ENCODE measurements at regions not wholly inside any gene's neighbourhood (a gene's known extent, or its start where the extent isn't known, plus 50 kb on each side); places are given as distances from the start of the nearest gene placed in this dataset.

DNA sequence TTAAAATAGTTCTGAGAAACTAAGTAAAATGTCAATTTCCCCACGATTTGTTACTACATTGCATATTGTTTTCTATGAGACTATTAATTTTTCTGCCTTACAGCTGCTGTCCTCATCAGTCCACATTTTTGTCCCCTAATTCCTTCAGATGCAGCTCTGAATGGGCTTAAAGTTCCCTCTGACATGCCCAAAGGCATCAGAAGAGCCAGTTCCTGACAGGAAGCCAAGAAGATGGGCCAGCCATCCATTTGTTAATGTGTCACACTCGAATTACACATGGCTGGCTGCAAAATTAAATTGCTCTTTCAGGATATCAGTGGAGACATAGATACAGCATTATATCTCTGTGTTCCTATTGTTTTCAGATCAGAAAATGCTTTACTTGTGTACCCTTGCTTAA, 1223.0 kb downstream of the EPHA7 start:
- Histone ChIP-seq H3K36me3 (ENCODE audit: insufficient read depth, low read length) (no peaks in the 10 kb centered on the region), H3K4me3 (ENCODE audit: low read length) (no peak overlapping the region), H3K27ac (ENCODE audit: low read length) (no peak overlapping the region), H3K27me3 (ENCODE audit: insufficient read depth, low read depth, low read length) (no peaks in the 10 kb centered on the region), H3K9me3 (ENCODE audit: low read length) (no peaks in the 10 kb centered on the region), H3K9ac (ENCODE audit: low read length) (no peak overlapping the region), H3K79me2 (replicated peaks; ENCODE audit: insufficient read depth, low read length) (no peaks in the 10 kb centered on the region), H3K9me2 (ENCODE audit: insufficient read depth, low read length) (no peaks in the 10 kb centered on the region), H4K20me1 (ENCODE audit: insufficient read depth) (no peaks in the 10 kb centered on the region), H2AFZ (ENCODE audit: low read depth, low read length) (no peak overlapping the region), H3K4me2 (ENCODE audit: low read length) (no peak overlapping the region), H3F3A (ENCODE audit: insufficient read depth, low read length, poor library complexity, severe bottlenecking) (no peaks in the 10 kb centered on the region)
- TF ChIP-seq POLR2AphosphoS5 (IDR thresholded peaks at IDR 0.05): no peak
- TF ChIP-seq REST (IDR thresholded peaks at IDR 0.05; ENCODE audit: borderline replicate concordance): no peak
- no peak for TF ChIP-seq TAF1 (IDR thresholded peaks at IDR 0.05; ENCODE audit: low read depth)
- no peak for TF ChIP-seq EP300 (conservative IDR thresholded peaks at IDR 0.05; ENCODE audit: poor library complexity, severe bottlenecking)
- no peak for TF ChIP-seq EZH2 (IDR thresholded peaks at IDR 0.05; ENCODE audit: borderline replicate concordance, insufficient read depth, low read length, poor library complexity, severe bottlenecking)
- TF ChIP-seq RAD21 (conservative IDR thresholded peaks at IDR 0.05): no peak
- no peak for TF ChIP-seq SMC3 (conservative IDR thresholded peaks at IDR 0.05; ENCODE audit: poor library complexity)
- TF ChIP-seq, protein P1, sequence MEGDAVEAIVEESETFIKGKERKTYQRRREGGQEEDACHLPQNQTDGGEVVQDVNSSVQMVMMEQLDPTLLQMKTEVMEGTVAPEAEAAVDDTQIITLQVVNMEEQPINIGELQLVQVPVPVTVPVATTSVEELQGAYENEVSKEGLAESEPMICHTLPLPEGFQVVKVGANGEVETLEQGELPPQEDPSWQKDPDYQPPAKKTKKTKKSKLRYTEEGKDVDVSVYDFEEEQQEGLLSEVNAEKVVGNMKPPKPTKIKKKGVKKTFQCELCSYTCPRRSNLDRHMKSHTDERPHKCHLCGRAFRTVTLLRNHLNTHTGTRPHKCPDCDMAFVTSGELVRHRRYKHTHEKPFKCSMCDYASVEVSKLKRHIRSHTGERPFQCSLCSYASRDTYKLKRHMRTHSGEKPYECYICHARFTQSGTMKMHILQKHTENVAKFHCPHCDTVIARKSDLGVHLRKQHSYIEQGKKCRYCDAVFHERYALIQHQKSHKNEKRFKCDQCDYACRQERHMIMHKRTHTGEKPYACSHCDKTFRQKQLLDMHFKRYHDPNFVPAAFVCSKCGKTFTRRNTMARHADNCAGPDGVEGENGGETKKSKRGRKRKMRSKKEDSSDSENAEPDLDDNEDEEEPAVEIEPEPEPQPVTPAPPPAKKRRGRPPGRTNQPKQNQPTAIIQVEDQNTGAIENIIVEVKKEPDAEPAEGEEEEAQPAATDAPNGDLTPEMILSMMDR (IDR thresholded peaks at IDR 0.05; ENCODE audit: poor library complexity, severe bottlenecking): no peak
- TF ChIP-seq MXI1 (conservative IDR thresholded peaks at IDR 0.05; ENCODE audit: poor library complexity, severe bottlenecking): no peak

DNA sequence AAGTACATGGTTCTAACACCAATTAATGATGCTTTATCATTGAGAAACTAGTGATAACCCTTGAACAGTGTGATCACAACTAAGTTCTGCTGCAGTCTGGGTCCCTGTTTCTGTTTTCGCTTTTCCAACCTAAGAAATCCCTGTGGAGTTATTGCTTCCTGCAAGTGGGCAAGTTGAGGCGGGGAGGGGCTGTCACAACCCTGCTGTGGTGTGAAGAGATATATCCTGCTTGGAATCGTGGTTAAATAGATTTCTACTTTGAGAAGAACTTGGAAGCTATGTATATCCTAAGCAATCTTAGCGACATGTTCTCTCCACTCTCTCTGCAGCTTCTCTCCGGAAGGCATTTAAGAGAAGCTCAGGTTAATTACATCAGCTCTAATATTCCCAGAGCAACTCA, 1223.6 kb downstream of the EPHA7 start:
- H3K9me2 ChIP-seq (ENCODE audit: insufficient read depth, low read length): no peaks in the 10 kb centered on the region
- no peaks in the 10 kb centered on the region for H3K27me3 ChIP-seq (ENCODE audit: insufficient read depth, low read depth, low read length)
- no peak overlapping the region for H3K4me2 ChIP-seq (ENCODE audit: low read length)
- H3K4me3 ChIP-seq (ENCODE audit: low read length): no peak overlapping the region
- H3K36me3 ChIP-seq (ENCODE audit: insufficient read depth, low read length): no peaks in the 10 kb centered on the region
- H3K9ac ChIP-seq (ENCODE audit: low read length): no peak overlapping the region
- H3K9me3 ChIP-seq (ENCODE audit: low read length): no peaks in the 10 kb centered on the region
- no peak overlapping the region for H3K27ac ChIP-seq (ENCODE audit: low read length)
- H2AFZ ChIP-seq (ENCODE audit: low read depth, low read length): no peak overlapping the region
- H3K79me2 ChIP-seq (replicated peaks; ENCODE audit: insufficient read depth, low read length): no peaks in the 10 kb centered on the region
- TF ChIP-seq MXI1 (conservative IDR thresholded peaks at IDR 0.05; ENCODE audit: poor library complexity, severe bottlenecking) (no peak), SMC3 (conservative IDR thresholded peaks at IDR 0.05; ENCODE audit: poor library complexity) (no peak), EZH2 (IDR thresholded peaks at IDR 0.05; ENCODE audit: borderline replicate concordance, insufficient read depth, low read length, poor library complexity, severe bottlenecking) (no peak)
- no peaks in the 10 kb centered on the region for H3F3A ChIP-seq (ENCODE audit: insufficient read depth, low read length, poor library complexity, severe bottlenecking)
- no peaks in the 10 kb centered on the region for H4K20me1 ChIP-seq (ENCODE audit: insufficient read depth)

GRCh38 chr6:92188016-92188415, 1231.3 kb downstream of the EPHA7 start:
- Histone ChIP-seq H3K9me3 (ENCODE audit: low read length) (no peaks in the 10 kb centered on the region), H3K4me3 (ENCODE audit: low read length) (no peak overlapping the region), H3K9ac (ENCODE audit: low read length) (no peak overlapping the region), H3K79me2 (replicated peaks; ENCODE audit: insufficient read depth, low read length) (no peaks in the 10 kb centered on the region), H3K9me2 (ENCODE audit: insufficient read depth, low read length) (no peaks in the 10 kb centered on the region), H4K20me1 (ENCODE audit: insufficient read depth) (no peaks in the 10 kb centered on the region), H3K27ac (ENCODE audit: low read length) (no peak overlapping the region), H3K36me3 (ENCODE audit: insufficient read depth, low read length) (no peaks in the 10 kb centered on the region), H3F3A (ENCODE audit: insufficient read depth, low read length, poor library complexity, severe bottlenecking) (no peaks in the 10 kb centered on the region), H2AFZ (ENCODE audit: low read depth, low read length) (no peak overlapping the region), H3K4me2 (ENCODE audit: low read length) (no peak overlapping the region), H3K27me3 (ENCODE audit: insufficient read depth, low read depth, low read length) (no peaks in the 10 kb centered on the region)
- no peak for TF ChIP-seq MXI1 (conservative IDR thresholded peaks at IDR 0.05; ENCODE audit: poor library complexity, severe bottlenecking)
- TF ChIP-seq SMC3 (conservative IDR thresholded peaks at IDR 0.05; ENCODE audit: poor library complexity): no peak
- no peak for TF ChIP-seq POLR2AphosphoS5 (IDR thresholded peaks at IDR 0.05)
- TF ChIP-seq, protein P1 (IDR thresholded peaks at IDR 0.05; ENCODE audit: poor library complexity, severe bottlenecking): no peak
- TF ChIP-seq EP300 (conservative IDR thresholded peaks at IDR 0.05; ENCODE audit: poor library complexity, severe bottlenecking): no peak
- no peak for TF ChIP-seq RAD21 (conservative IDR thresholded peaks at IDR 0.05)
- TF ChIP-seq EZH2 (IDR thresholded peaks at IDR 0.05; ENCODE audit: borderline replicate concordance, insufficient read depth, low read length, poor library complexity, severe bottlenecking): no peak
- no peak for TF ChIP-seq REST (IDR thresholded peaks at IDR 0.05; ENCODE audit: borderline replicate concordance)
- no peak for TF ChIP-seq TAF1 (IDR thresholded peaks at IDR 0.05; ENCODE audit: low read depth)
